Head of caudate nucleus (tissue), 42 donors: ENCODE measurements at regions not wholly inside any gene's neighbourhood (a gene's known extent, or its start where the extent isn't known, plus 50 kb on each side); places are given as distances from the start of the nearest gene placed in this dataset.
"Not testable (repeated sequence)": the region's sequence is repeated elsewhere in the genome, so short reads cannot be mapped to it uniquely, and the experiment has no call there.

Experiments used
- DNase-seq, 42 donors: peaks; one replicate each; pipeline versions ENCODE4 v3.0.0 to v3.0.0-alpha.2; 2020 to 2021; ENCODE audit warnings: mixed read lengths in 7 of 42
- intact Hi-C: fragments of 100-400 bp; cut with DNase I; formaldehyde crosslinking; loops from one replicate; pipeline ENCODE4 v1.15.0; 2022

GRCh38 chr14:105711841-105712460 is 185.6 kb downstream of the TMEM121 start:
- DNase-seq, result no peak
- intact Hi-C loops, result no loop called here

- intact Hi-C loops, DNase-seq: not testable (repeated sequence)
Observed at GRCh38 chr14:105712670-105713069, 186.3 kb downstream of the TMEM121 start.

GRCh38 chr14:105713160-105713559 is 186.8 kb downstream of the TMEM121 start:
- intact Hi-C loops, DNase-seq: not testable (repeated sequence)

- intact Hi-C loops, DNase-seq: not testable (repeated sequence)
Observed at GRCh38 chr14:105713836-105714235, 187.5 kb downstream of the TMEM121 start.

GRCh38 chr14:105718787-105719186 is 192.4 kb downstream of the TMEM121 start:
- peak in 1 of 42 donors; percentile 2 for DNase-seq
- intact Hi-C loops, result not testable (repeated sequence)

GRCh38 chr14:105720106-105720505 is 193.7 kb downstream of the TMEM121 start:
- intact Hi-C loops, DNase-seq: not testable (repeated sequence)

GRCh38 chr14:105720852-105721601 is 194.6 kb downstream of the TMEM121 start:
- intact Hi-C loops, DNase-seq: not testable (repeated sequence)

- intact Hi-C loops, result not testable (repeated sequence)
- peak in 2 of 42 donors; percentile 1 to 31 for DNase-seq
Observed at GRCh38 chr14:105721602-105721970, 195.2 kb downstream of the TMEM121 start.

GRCh38 chr14:105721996-105722709 is 195.8 kb downstream of the TMEM121 start:
- intact Hi-C loops, result not testable (repeated sequence)
- peak in 1 of 42 donors; percentile 9 for DNase-seq

GRCh38 chr14:105723271-105723670 is 196.9 kb downstream of the TMEM121 start:
- DNase-seq, intact Hi-C loops: not testable (repeated sequence)

GRCh38 chr14:105723776-105724175 is 197.4 kb downstream of the TMEM121 start:
- peak in 1 of 42 donors; percentile 7 for DNase-seq
- intact Hi-C loops, result not testable (repeated sequence)

GRCh38 chr14:105729825-105730368 is 203.5 kb downstream of the TMEM121 start:
- intact Hi-C loops, result not testable (repeated sequence)
- peak in 1 of 42 donors; percentile 33 for DNase-seq

GRCh38 chr14:105730731-105731130 is 204.3 kb downstream of the TMEM121 start:
- DNase-seq, intact Hi-C loops: not testable (repeated sequence)

- intact Hi-C loops, result not testable (repeated sequence)
Observed at GRCh38 chr14:105731221-105731985, 205.0 kb downstream of the TMEM121 start.

GRCh38 chr14:105733081-105734065 is 207.0 kb downstream of the TMEM121 start:
- intact Hi-C loops, result no loop called here

More at GRCh38 chr14:105731221-105731985, 205.0 kb downstream of the TMEM121 start:
- DNase-seq, result peak in 1 of 42 donors; percentile 33

GRCh38 chr14:105734241-105734640 is 207.9 kb downstream of the TMEM121 start:
- DNase-seq, intact Hi-C loops: not testable (repeated sequence)

More at GRCh38 chr14:105733081-105734065, 207.0 kb downstream of the TMEM121 start:
- DNase-seq, result no peak

- intact Hi-C loops, result not testable (repeated sequence)
- DNase-seq, result peak in 1 of 42 donors; percentile 46
Observed at GRCh38 chr14:105736331-105736730, 209.9 kb downstream of the TMEM121 start.
